Hepatocyte (in vitro differentiated cells): ENCODE measurements at regions not wholly inside any gene's neighbourhood (a gene's known extent, or its start where the extent isn't known, plus 50 kb on each side); places are given as distances from the start of the nearest gene placed in this dataset.

Source experiments
- EZH2phosphoT487 ChIP-seq: fragments of 200-600 bp; sonication (generic); IDR thresholded peaks from one replicate; pipeline ENCODE4 v1.6.1; 2018; ENCODE audit warnings: antibody characterized with exemption, mild to moderate bottlenecking, low read depth, moderate library complexity; ENCODE audit not compliant: unreplicated experiment, severe bottlenecking
- TF ChIP-seq, protein P1 (sequence below): fragments of 200-600 bp; sonication (generic); IDR thresholded peaks from 2 replicates; pipeline ENCODE4 v1.5.1; 2016; ENCODE audit warnings: antibody characterized with exemption, mild to moderate bottlenecking; ENCODE audit not compliant: poor library complexity

DNA sequence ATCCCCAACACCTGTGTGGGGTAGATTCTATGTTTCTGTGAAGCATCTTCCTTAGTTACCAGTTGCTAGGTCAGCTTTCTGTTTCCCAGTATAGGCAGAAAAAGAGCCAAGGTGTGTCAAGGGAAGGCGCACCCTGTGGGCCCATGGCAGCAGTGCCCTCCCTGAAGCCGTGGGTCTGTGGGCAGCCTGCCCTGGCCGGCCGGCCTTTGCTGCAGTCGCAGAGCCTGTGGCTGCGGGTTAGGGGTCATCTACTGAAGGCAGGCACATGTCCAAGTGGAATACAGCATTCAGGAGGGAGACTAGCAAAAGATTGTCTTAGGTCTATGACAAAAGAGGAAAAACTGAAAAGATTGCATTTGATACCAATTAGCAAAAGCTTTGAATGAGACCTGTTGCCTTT lies 214.0 kb downstream of the IRS2 start:
- TF ChIP-seq, protein P1, sequence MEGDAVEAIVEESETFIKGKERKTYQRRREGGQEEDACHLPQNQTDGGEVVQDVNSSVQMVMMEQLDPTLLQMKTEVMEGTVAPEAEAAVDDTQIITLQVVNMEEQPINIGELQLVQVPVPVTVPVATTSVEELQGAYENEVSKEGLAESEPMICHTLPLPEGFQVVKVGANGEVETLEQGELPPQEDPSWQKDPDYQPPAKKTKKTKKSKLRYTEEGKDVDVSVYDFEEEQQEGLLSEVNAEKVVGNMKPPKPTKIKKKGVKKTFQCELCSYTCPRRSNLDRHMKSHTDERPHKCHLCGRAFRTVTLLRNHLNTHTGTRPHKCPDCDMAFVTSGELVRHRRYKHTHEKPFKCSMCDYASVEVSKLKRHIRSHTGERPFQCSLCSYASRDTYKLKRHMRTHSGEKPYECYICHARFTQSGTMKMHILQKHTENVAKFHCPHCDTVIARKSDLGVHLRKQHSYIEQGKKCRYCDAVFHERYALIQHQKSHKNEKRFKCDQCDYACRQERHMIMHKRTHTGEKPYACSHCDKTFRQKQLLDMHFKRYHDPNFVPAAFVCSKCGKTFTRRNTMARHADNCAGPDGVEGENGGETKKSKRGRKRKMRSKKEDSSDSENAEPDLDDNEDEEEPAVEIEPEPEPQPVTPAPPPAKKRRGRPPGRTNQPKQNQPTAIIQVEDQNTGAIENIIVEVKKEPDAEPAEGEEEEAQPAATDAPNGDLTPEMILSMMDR: no peak
- no peak for TF ChIP-seq EZH2phosphoT487
